ENCODE measurements at regions not wholly inside any gene's neighbourhood (a gene's known extent, or its start where the extent isn't known, plus 50 kb on each side); places are given as distances from the start of the nearest gene placed in this dataset.
"Not testable (repeated sequence)": the region's sequence is repeated elsewhere in the genome, so short reads cannot be mapped to it uniquely, and the experiment has no call there.

GRCh38 chr1:234793924-234794323, 183.9 kb upstream of the IRF2BP2 start:
- TF ChIP-seq, protein P1, sequence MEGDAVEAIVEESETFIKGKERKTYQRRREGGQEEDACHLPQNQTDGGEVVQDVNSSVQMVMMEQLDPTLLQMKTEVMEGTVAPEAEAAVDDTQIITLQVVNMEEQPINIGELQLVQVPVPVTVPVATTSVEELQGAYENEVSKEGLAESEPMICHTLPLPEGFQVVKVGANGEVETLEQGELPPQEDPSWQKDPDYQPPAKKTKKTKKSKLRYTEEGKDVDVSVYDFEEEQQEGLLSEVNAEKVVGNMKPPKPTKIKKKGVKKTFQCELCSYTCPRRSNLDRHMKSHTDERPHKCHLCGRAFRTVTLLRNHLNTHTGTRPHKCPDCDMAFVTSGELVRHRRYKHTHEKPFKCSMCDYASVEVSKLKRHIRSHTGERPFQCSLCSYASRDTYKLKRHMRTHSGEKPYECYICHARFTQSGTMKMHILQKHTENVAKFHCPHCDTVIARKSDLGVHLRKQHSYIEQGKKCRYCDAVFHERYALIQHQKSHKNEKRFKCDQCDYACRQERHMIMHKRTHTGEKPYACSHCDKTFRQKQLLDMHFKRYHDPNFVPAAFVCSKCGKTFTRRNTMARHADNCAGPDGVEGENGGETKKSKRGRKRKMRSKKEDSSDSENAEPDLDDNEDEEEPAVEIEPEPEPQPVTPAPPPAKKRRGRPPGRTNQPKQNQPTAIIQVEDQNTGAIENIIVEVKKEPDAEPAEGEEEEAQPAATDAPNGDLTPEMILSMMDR (IDR thresholded peaks at IDR 0.05), result not testable (repeated sequence)
- TF ChIP-seq FOXM1 (IDR thresholded peaks at IDR 0.05; ENCODE audit: low read depth); RCOR1 (IDR thresholded peaks at IDR 0.05; ENCODE audit: low read length); EP300 (IDR thresholded peaks at IDR 0.05; ENCODE audit: borderline replicate concordance in 1 of 2, low read depth in 1 of 2, low read length in 1 of 2); POLR2AphosphoS5 (IDR thresholded peaks at IDR 0.05; ENCODE audit: low read depth, low read length); TAF1 (IDR thresholded peaks at IDR 0.05; ENCODE audit: borderline replicate concordance, low read depth, low read length); RXRA (IDR thresholded peaks at IDR 0.05; ENCODE audit: borderline replicate concordance, low read depth); ZBTB33 (IDR thresholded peaks at IDR 0.05; ENCODE audit: borderline replicate concordance, low read depth); RAD21 (IDR thresholded peaks at IDR 0.05; ENCODE audit: low read length); CHD2 (IDR thresholded peaks at IDR 0.05; ENCODE audit: low read length, partially characterized antibody); EZH2phosphoT487 (IDR thresholded peaks at IDR 0.05; ENCODE audit: borderline replicate concordance, low read depth): not testable (repeated sequence)
- TF ChIP-seq, protein P2, sequence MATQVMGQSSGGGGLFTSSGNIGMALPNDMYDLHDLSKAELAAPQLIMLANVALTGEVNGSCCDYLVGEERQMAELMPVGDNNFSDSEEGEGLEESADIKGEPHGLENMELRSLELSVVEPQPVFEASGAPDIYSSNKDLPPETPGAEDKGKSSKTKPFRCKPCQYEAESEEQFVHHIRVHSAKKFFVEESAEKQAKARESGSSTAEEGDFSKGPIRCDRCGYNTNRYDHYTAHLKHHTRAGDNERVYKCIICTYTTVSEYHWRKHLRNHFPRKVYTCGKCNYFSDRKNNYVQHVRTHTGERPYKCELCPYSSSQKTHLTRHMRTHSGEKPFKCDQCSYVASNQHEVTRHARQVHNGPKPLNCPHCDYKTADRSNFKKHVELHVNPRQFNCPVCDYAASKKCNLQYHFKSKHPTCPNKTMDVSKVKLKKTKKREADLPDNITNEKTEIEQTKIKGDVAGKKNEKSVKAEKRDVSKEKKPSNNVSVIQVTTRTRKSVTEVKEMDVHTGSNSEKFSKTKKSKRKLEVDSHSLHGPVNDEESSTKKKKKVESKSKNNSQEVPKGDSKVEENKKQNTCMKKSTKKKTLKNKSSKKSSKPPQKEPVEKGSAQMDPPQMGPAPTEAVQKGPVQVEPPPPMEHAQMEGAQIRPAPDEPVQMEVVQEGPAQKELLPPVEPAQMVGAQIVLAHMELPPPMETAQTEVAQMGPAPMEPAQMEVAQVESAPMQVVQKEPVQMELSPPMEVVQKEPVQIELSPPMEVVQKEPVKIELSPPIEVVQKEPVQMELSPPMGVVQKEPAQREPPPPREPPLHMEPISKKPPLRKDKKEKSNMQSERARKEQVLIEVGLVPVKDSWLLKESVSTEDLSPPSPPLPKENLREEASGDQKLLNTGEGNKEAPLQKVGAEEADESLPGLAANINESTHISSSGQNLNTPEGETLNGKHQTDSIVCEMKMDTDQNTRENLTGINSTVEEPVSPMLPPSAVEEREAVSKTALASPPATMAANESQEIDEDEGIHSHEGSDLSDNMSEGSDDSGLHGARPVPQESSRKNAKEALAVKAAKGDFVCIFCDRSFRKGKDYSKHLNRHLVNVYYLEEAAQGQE (IDR thresholded peaks at IDR 0.05; ENCODE audit: low read depth, low read length), result not testable (repeated sequence)
- TF ChIP-seq, protein P3, sequence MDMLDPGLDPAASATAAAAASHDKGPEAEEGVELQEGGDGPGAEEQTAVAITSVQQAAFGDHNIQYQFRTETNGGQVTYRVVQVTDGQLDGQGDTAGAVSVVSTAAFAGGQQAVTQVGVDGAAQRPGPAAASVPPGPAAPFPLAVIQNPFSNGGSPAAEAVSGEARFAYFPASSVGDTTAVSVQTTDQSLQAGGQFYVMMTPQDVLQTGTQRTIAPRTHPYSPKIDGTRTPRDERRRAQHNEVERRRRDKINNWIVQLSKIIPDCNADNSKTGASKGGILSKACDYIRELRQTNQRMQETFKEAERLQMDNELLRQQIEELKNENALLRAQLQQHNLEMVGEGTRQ (IDR thresholded peaks at IDR 0.05; ENCODE audit: borderline replicate concordance, low read depth, low read length), result not testable (repeated sequence)

All from SK-N-SH (cell line).